ENCODE measurements at regions not wholly inside any gene's neighbourhood (a gene's known extent, or its start where the extent isn't known, plus 50 kb on each side); places are given as distances from the start of the nearest gene placed in this dataset.

DNA sequence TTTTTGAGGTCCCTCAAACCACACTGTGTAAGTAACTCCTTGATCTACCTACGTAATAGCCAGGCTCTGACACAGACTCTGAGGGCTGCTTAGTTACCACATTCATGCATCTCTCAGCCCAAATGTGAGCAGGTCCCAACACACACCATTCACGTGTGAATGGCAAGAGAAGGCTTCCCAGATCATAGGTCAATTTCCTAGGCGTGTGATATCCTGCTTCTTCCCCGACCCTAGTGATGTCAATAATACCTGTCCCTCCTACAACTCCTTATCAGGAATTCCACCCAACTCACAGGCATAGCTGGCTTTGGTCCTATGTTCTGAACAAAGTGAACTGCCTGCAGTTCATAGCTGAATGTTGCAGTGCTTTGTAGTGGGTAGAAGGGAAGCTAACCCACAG lies 334.5 kb downstream of the RFC3 start:
- no peak overlapping the region for H4K8ac ChIP-seq (replicated peaks; ENCODE audit: insufficient read length, low read depth, low read length)
- H3K36me3 Mint-ChIP-seq (ENCODE audit: insufficient read depth in 1 of 3, low read depth in 3 of 3) = no peaks in the 10 kb centered on the region
- no peaks in the 10 kb centered on the region for H3K79me1 ChIP-seq (ENCODE audit: insufficient read depth, low read depth, low read length, poor library complexity, severe bottlenecking)
- H4K5ac ChIP-seq (ENCODE audit: insufficient read length, low read depth, low read length) = no peak overlapping the region
- no peak overlapping the region for H2AFZ ChIP-seq (ENCODE audit: low read length)
- no peaks in the 10 kb centered on the region for H3K9me3 Mint-ChIP-seq
- no peak for TF ChIP-seq CTCF (conservative IDR thresholded peaks at IDR 0.05)
- no peak overlapping the region for H3K27ac ChIP-seq (ENCODE audit: insufficient read length, low read depth, low read length)
- H3K18ac ChIP-seq (ENCODE audit: insufficient read length, low read depth, low read length) = peak overlapping the region; percentile 31
- H3K23ac ChIP-seq (ENCODE audit: insufficient read length, low read depth, low read length) = no peak overlapping the region
- no peak overlapping the region for H3K27ac Mint-ChIP-seq
- no peak overlapping the region for H2BK5ac ChIP-seq (ENCODE audit: insufficient read length, low read length)
- H2AK5ac ChIP-seq (ENCODE audit: insufficient read length, low read length) = no peak overlapping the region
- no peak overlapping the region for H2BK12ac ChIP-seq (ENCODE audit: insufficient read length, low read depth, low read length)
- no peak overlapping the region for H3T11ph ChIP-seq (ENCODE audit: low read length)
- no peak overlapping the region for H3K4me2 ChIP-seq (ENCODE audit: insufficient read depth, insufficient read length, low read length)
- H3K56ac ChIP-seq (ENCODE audit: insufficient read length, low read depth, low read length) = no peak overlapping the region
- H3K27me3 Mint-ChIP-seq (ENCODE audit: low read depth) = no peaks in the 10 kb centered on the region
- H3K9me3 ChIP-seq (ENCODE audit: control insufficient read depth, low read depth, low read length) = no peaks in the 10 kb centered on the region
- H4K91ac ChIP-seq (ENCODE audit: insufficient read length, low read depth, low read length) = no peak overlapping the region
- no peak overlapping the region for H3K4me3 Mint-ChIP-seq
- H3K4me1 ChIP-seq (ENCODE audit: insufficient read depth, low read length) = no peaks in the 10 kb centered on the region; the same call in none of the 2 replicates
- no peak overlapping the region for H2BK15ac ChIP-seq (ENCODE audit: low read depth, low read length)
- H3K27me3 ChIP-seq (ENCODE audit: insufficient read depth, low read length) = no peaks in the 10 kb centered on the region
- H3K4ac ChIP-seq (ENCODE audit: low read depth, low read length) = no peak overlapping the region
- no CpG with 5 or more reads among the region's 4 CpGs for WGBS (ENCODE audit: extremely low coverage, insufficient read length, low lambda C conversion rate)
- H3K23me2 ChIP-seq (ENCODE audit: insufficient read length, low read depth, low read length, poor library complexity, severe bottlenecking) = no peaks in the 10 kb centered on the region
- peaks cover 18 to 24% of the 10 kb centered on the region in 2 experiments for H3K4me1 Mint-ChIP-seq
- H3K79me2 ChIP-seq (ENCODE audit: insufficient read depth, low read length) = 0 out of 2 replicates have a peak, but pooled peaks cover 1% of the 10 kb centered on the region
- no peak for DNase-seq
- no peaks in the 10 kb centered on the region for H4K20me1 ChIP-seq (ENCODE audit: control insufficient read depth, insufficient read depth, insufficient read length)
- no peak overlapping the region for H2BK20ac ChIP-seq (ENCODE audit: low read depth, low read length, poor library complexity, severe bottlenecking)
- no peak overlapping the region for H2BK120ac ChIP-seq (ENCODE audit: low read depth, low read length, poor library complexity, severe bottlenecking)
- H3K9ac ChIP-seq (ENCODE audit: extremely low read depth, insufficient read length, low read length) = no peak overlapping the region
- H3K14ac ChIP-seq (ENCODE audit: insufficient read depth, low read length) = no peak overlapping the region

Measured in H9 (cell line).